ENCODE measurements at regions not wholly inside any gene's neighbourhood (a gene's known extent, or its start where the extent isn't known, plus 50 kb on each side); places are given as distances from the start of the nearest gene placed in this dataset.

GRCh38 chr10:104540181-104540580 is 100.9 kb upstream of the SORCS3 start:
- TF ChIP-seq CTCF (conservative IDR thresholded peaks at IDR 0.05; ENCODE audit: low read depth, low read length) (no peak), EZH2 (IDR thresholded peaks at IDR 0.05; ENCODE audit: low read length, unreplicated experiment) (no peak)
